Stimulated activated effector memory CD8-positive, alpha-beta T cell treated with anti-CD3 and anti-CD28 coated beads, Interleukin-12 subunit alpha, Interleukin-12 subunit beta, amount 100 ng/mL, for 72 hours (primary cell): ENCODE measurements at regions not wholly inside any gene's neighbourhood (a gene's known extent, or its start where the extent isn't known, plus 50 kb on each side); places are given as distances from the start of the nearest gene placed in this dataset.
"Not testable (repeated sequence)": the region's sequence is repeated elsewhere in the genome, so short reads cannot be mapped to it uniquely, and the experiment has no call there.

Source experiments
- ATAC-seq: fragments of 150-1000 bp; cut with Tn5 transposase; 2 replicates; pipeline ENCODE4 v1.10.0; 2021
- DNase-seq, 2 donors: peaks; one replicate each; pipeline ENCODE4 v3.0.0; 2021 to 2022; ENCODE audit warnings: low spot score in 2 of 2
- H3K27ac Mint-ChIP-seq: one replicate; pipeline ENCODE4 v1.8.0; 2022; ENCODE audit warnings: mild to moderate bottlenecking, mixed read lengths
- H3K36me3 Mint-ChIP-seq: one replicate; pipeline ENCODE4 v1.8.0; 2022; ENCODE audit warnings: mild to moderate bottlenecking, mixed read lengths
- H3K4me1 Mint-ChIP-seq: one replicate; pipeline ENCODE4 v1.8.0; 2022; ENCODE audit warnings: mixed read lengths
- H3K4me3 Mint-ChIP-seq: one replicate; pipeline ENCODE4 v1.8.0; 2022; ENCODE audit warnings: mild to moderate bottlenecking, mixed read lengths
- H3K9me3 Mint-ChIP-seq: one replicate; pipeline ENCODE4 v1.8.0; 2022; ENCODE audit warnings: mixed read lengths

- DNase-seq (no peak), ATAC-seq (no peak)
- Mint-ChIP-seq H3K36me3 (no peaks in the 10 kb centered on the region), H3K4me1 (no peaks in the 10 kb centered on the region), H3K27ac (no peak overlapping the region), H3K4me3 (no peak overlapping the region), H3K9me3 (no peaks in the 10 kb centered on the region)
These were observed 56.3 kb downstream of the SOX14 start for GRCh38 chr3:137820366-137820765.

- H3K36me3 Mint-ChIP-seq = no peaks in the 10 kb centered on the region
- H3K27ac Mint-ChIP-seq = no peak overlapping the region
- ATAC-seq (no peak), DNase-seq (no peak)
- H3K4me3 Mint-ChIP-seq = no peak overlapping the region
- no peaks in the 10 kb centered on the region for H3K4me1 Mint-ChIP-seq
- H3K9me3 Mint-ChIP-seq = peaks cover 3% of the 10 kb centered on the region
These were observed 71.0 kb downstream of the SOX14 start for GRCh38 chr3:137835096-137835495.

GRCh38 chr3:137845194-137845593 lies 81.1 kb downstream of the SOX14 start:
- ATAC-seq = no peak
- H3K36me3 Mint-ChIP-seq = no peaks in the 10 kb centered on the region
- H3K27ac Mint-ChIP-seq = no peak overlapping the region
- H3K4me3 Mint-ChIP-seq = no peak overlapping the region
- H3K4me1 Mint-ChIP-seq = no peaks in the 10 kb centered on the region
- no peak for DNase-seq
- peaks cover 3% of the 10 kb centered on the region for H3K9me3 Mint-ChIP-seq

- no peaks in the 10 kb centered on the region for H3K4me1 Mint-ChIP-seq
- ATAC-seq (no peak), DNase-seq (no peak)
- no peak overlapping the region for H3K27ac Mint-ChIP-seq
- no peak overlapping the region for H3K4me3 Mint-ChIP-seq
- H3K36me3 Mint-ChIP-seq = no peaks in the 10 kb centered on the region
- H3K9me3 Mint-ChIP-seq = peaks cover 3% of the 10 kb centered on the region
These were observed 81.6 kb downstream of the SOX14 start for GRCh38 chr3:137845666-137846065.

- Mint-ChIP-seq H3K9me3 (no peaks in the 10 kb centered on the region), H3K27ac (no peak overlapping the region), H3K4me3 (no peak overlapping the region), H3K36me3 (no peaks in the 10 kb centered on the region), H3K4me1 (no peaks in the 10 kb centered on the region)
- DNase-seq = no peak
- no peak for ATAC-seq
These were observed 88.3 kb downstream of the SOX14 start for GRCh38 chr3:137852391-137852830.

GRCh38 chr3:137854533-137855261 lies 90.6 kb downstream of the SOX14 start:
- Mint-ChIP-seq H3K4me1 (no peaks in the 10 kb centered on the region), H3K9me3 (no peaks in the 10 kb centered on the region), H3K36me3 (no peaks in the 10 kb centered on the region), H3K27ac (no peak overlapping the region), H3K4me3 (no peak overlapping the region)
- DNase-seq (no peak), ATAC-seq (no peak)

- DNase-seq (no peak), ATAC-seq (no peak)
- Mint-ChIP-seq H3K9me3 (peaks cover 11% of the 10 kb centered on the region), H3K4me3 (no peak overlapping the region), H3K36me3 (no peaks in the 10 kb centered on the region), H3K4me1 (no peaks in the 10 kb centered on the region), H3K27ac (no peak overlapping the region)
These were observed 101.9 kb downstream of the SOX14 start for GRCh38 chr3:137866001-137866400.

GRCh38 chr3:137866933-137867332 lies 102.8 kb downstream of the SOX14 start:
- DNase-seq = no peak
- Mint-ChIP-seq H3K4me3 (no peak overlapping the region), H3K36me3 (no peaks in the 10 kb centered on the region), H3K9me3 (peaks cover 20% of the 10 kb centered on the region), H3K27ac (no peak overlapping the region), H3K4me1 (no peaks in the 10 kb centered on the region)
- ATAC-seq = no peak

GRCh38 chr3:137867611-137868010 lies 103.5 kb downstream of the SOX14 start:
- no peaks in the 10 kb centered on the region for H3K36me3 Mint-ChIP-seq
- H3K4me1 Mint-ChIP-seq = no peaks in the 10 kb centered on the region
- ATAC-seq = no peak
- peaks cover 20% of the 10 kb centered on the region for H3K9me3 Mint-ChIP-seq
- no peak overlapping the region for H3K27ac Mint-ChIP-seq
- H3K4me3 Mint-ChIP-seq = no peak overlapping the region
- no peak for DNase-seq

GRCh38 chr3:137869022-137869421 lies 104.9 kb downstream of the SOX14 start:
- no peaks in the 10 kb centered on the region for H3K36me3 Mint-ChIP-seq
- H3K9me3 Mint-ChIP-seq = peaks cover 20% of the 10 kb centered on the region
- H3K27ac Mint-ChIP-seq = no peak overlapping the region
- no peak for DNase-seq
- ATAC-seq = no peak
- no peak overlapping the region for H3K4me3 Mint-ChIP-seq
- H3K4me1 Mint-ChIP-seq = no peaks in the 10 kb centered on the region

- DNase-seq, H3K4me1 Mint-ChIP-seq, H3K4me3 Mint-ChIP-seq, ATAC-seq, H3K27ac Mint-ChIP-seq, H3K36me3 Mint-ChIP-seq: not testable (repeated sequence)
- H3K9me3 Mint-ChIP-seq = peaks cover 23% of the 10 kb centered on the region
These were observed 108.5 kb downstream of the SOX14 start for GRCh38 chr3:137872589-137872988.

GRCh38 chr3:137896842-137897241 lies 113.1 kb upstream of the CLDN18 start:
- ATAC-seq, DNase-seq, H3K4me3 Mint-ChIP-seq, H3K9me3 Mint-ChIP-seq, H3K27ac Mint-ChIP-seq, H3K4me1 Mint-ChIP-seq, H3K36me3 Mint-ChIP-seq: not testable (repeated sequence)

- H3K4me1 Mint-ChIP-seq = no peaks in the 10 kb centered on the region
- H3K36me3 Mint-ChIP-seq = no peaks in the 10 kb centered on the region
- no peak for ATAC-seq
- peaks cover 9% of the 10 kb centered on the region for H3K9me3 Mint-ChIP-seq
- no peak overlapping the region for H3K4me3 Mint-ChIP-seq
- DNase-seq = no peak
- H3K27ac Mint-ChIP-seq = no peak overlapping the region
These were observed 102.8 kb upstream of the CLDN18 start for GRCh38 chr3:137906985-137907649.

- Mint-ChIP-seq H3K4me1 (no peaks in the 10 kb centered on the region), H3K9me3 (no peaks in the 10 kb centered on the region), H3K4me3 (no peak overlapping the region), H3K27ac (no peak overlapping the region), H3K36me3 (no peaks in the 10 kb centered on the region)
- ATAC-seq = no peak
- DNase-seq = no peak
These were observed 85.3 kb upstream of the CLDN18 start for GRCh38 chr3:137924628-137925027.

- no peaks in the 10 kb centered on the region for H3K36me3 Mint-ChIP-seq
- H3K9me3 Mint-ChIP-seq = peaks cover 3% of the 10 kb centered on the region
- no peaks in the 10 kb centered on the region for H3K4me1 Mint-ChIP-seq
- H3K27ac Mint-ChIP-seq = no peak overlapping the region
- no peak overlapping the region for H3K4me3 Mint-ChIP-seq
- ATAC-seq (no peak), DNase-seq (no peak)
These were observed 84.9 kb upstream of the CLDN18 start for GRCh38 chr3:137925080-137925479.

GRCh38 chr3:137926991-137927390 lies 83.0 kb upstream of the CLDN18 start:
- no peak overlapping the region for H3K4me3 Mint-ChIP-seq
- H3K27ac Mint-ChIP-seq = no peak overlapping the region
- DNase-seq (no peak), ATAC-seq (no peak)
- H3K4me1 Mint-ChIP-seq = no peaks in the 10 kb centered on the region
- peaks cover 5% of the 10 kb centered on the region for H3K9me3 Mint-ChIP-seq
- no peaks in the 10 kb centered on the region for H3K36me3 Mint-ChIP-seq
